ENCODE measurements at regions not wholly inside any gene's neighbourhood (a gene's known extent, or its start where the extent isn't known, plus 50 kb on each side); places are given as distances from the start of the nearest gene placed in this dataset.

- FAIRE-seq, result peak; percentile 89
Measured at GRCh38 chr11:130772266-130773227, 143.7 kb downstream of the SNX19 start.

DNA sequence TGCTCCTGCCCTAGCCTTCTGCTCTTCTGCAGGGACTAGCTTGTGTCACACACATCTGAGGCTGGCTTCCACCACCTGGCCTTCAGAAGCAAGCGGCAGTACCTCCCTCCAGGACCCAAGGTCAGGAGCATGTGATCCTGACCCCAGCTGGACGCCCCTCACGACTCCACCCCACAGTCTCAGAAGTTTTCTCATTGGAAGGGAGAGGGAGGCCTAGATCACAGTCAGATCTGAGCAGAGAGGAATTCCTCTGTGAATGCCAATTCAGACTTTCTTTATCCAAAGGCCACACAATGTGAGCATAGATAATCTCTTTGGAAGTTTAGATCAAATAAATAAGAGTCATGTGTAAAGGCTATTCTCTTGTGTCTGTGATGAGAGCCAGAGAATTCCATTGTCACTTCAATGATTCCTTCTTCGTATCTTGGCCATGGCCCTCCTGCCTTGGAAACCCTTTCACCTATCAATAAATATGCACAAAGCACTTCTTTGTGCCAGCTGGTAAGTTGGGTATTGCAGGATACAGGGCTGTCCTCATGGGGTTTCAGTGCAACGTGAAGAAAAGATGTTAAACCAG, 142.9 kb downstream of the SNX19 start:
- Histone ChIP-seq H3K9me1 (ENCODE audit: control insufficient read depth, extremely low read depth, insufficient read depth, low read length) (no peaks in the 10 kb centered on the region), H3K27me3 (ENCODE audit: control insufficient read depth, extremely low read depth, insufficient read depth, low read length) (no peaks in the 10 kb centered on the region), H3K4me2 (ENCODE audit: control insufficient read depth, extremely low read depth, insufficient read depth, low read depth, low read length) (no peak overlapping the region), H3K36me3 (ENCODE audit: control insufficient read depth in 2 of 2, extremely low read depth in 1 of 2, insufficient read depth in 2 of 2, low read length in 2 of 2) (no peaks in the 10 kb centered on the region), H4K20me1 (ENCODE audit: control insufficient read depth, extremely low read depth, insufficient read depth, low read length) (no peaks in the 10 kb centered on the region), H3K27ac (ENCODE audit: control insufficient read depth, insufficient read depth, low read length) (no peak overlapping the region), H3K4me3 (ENCODE audit: control insufficient read depth in 2 of 3, extremely low read depth in 1 of 3, insufficient read depth in 2 of 3, low read depth in 1 of 3, low read length in 3 of 3) (no peak overlapping the region), H2AFZ (ENCODE audit: control insufficient read depth, low read length) (no peak overlapping the region), H3K4me1 (ENCODE audit: control insufficient read depth, extremely low read depth, insufficient read depth, low read length) (peaks cover 33% of the 10 kb centered on the region), H3K9ac (ENCODE audit: control insufficient read depth, extremely low read depth, insufficient read depth, low read length) (no peak overlapping the region), H3K9me3 (ENCODE audit: control insufficient read depth, low read depth, low read length) (no peaks in the 10 kb centered on the region), H3K79me2 (ENCODE audit: control insufficient read depth, insufficient read depth, low read length) (no peaks in the 10 kb centered on the region)
- TF ChIP-seq EZH2 (IDR thresholded peaks at IDR 0.05; ENCODE audit: low read length) (no peak), CTCF (optimal IDR thresholded peaks at IDR 0.05 in 1 of 3, IDR thresholded peaks at IDR 0.05 in 1 of 3, conservative IDR thresholded peaks at IDR 0.05 in 1 of 3; ENCODE audit: extremely low read depth in 1 of 3, insufficient read depth in 2 of 3, low read length in 3 of 3) (no peak)
- no peak for FAIRE-seq
- dilution Hi-C loops (cut with MboI; ENCODE audit: extremely low pct_ligation_motif_present, low sequenced_read_pairs), result no loop called here
- no peak for DNase-seq (ENCODE audit: low read depth, low spot score)

More at GRCh38 chr11:130772266-130773227, 143.7 kb downstream of the SNX19 start:
- Histone ChIP-seq H3K4me1 (ENCODE audit: control insufficient read depth, extremely low read depth, insufficient read depth, low read length) (peaks cover 33% of the 10 kb centered on the region), H2AFZ (ENCODE audit: control insufficient read depth, low read length) (no peak overlapping the region), H3K4me2 (ENCODE audit: control insufficient read depth, extremely low read depth, insufficient read depth, low read depth, low read length) (peak overlapping the region; percentile 50), H3K9me3 (ENCODE audit: control insufficient read depth, low read depth, low read length) (no peaks in the 10 kb centered on the region), H3K9ac (ENCODE audit: control insufficient read depth, extremely low read depth, insufficient read depth, low read length) (no peak overlapping the region), H3K27ac (ENCODE audit: control insufficient read depth, insufficient read depth, low read length) (peak overlapping the region; percentile 30), H3K27me3 (ENCODE audit: control insufficient read depth, extremely low read depth, insufficient read depth, low read length) (no peaks in the 10 kb centered on the region), H3K79me2 (ENCODE audit: control insufficient read depth, insufficient read depth, low read length) (no peaks in the 10 kb centered on the region), H3K36me3 (ENCODE audit: control insufficient read depth in 2 of 2, extremely low read depth in 1 of 2, insufficient read depth in 2 of 2, low read length in 2 of 2) (no peaks in the 10 kb centered on the region), H3K9me1 (ENCODE audit: control insufficient read depth, extremely low read depth, insufficient read depth, low read length) (no peaks in the 10 kb centered on the region), H4K20me1 (ENCODE audit: control insufficient read depth, extremely low read depth, insufficient read depth, low read length) (no peaks in the 10 kb centered on the region), H3K4me3 (ENCODE audit: control insufficient read depth in 2 of 3, extremely low read depth in 1 of 3, insufficient read depth in 2 of 3, low read depth in 1 of 3, low read length in 3 of 3) (no peak overlapping the region)
- TF ChIP-seq CTCF (optimal IDR thresholded peaks at IDR 0.05 in 1 of 3, IDR thresholded peaks at IDR 0.05 in 1 of 3, conservative IDR thresholded peaks at IDR 0.05 in 1 of 3; ENCODE audit: extremely low read depth in 1 of 3, insufficient read depth in 2 of 3, low read length in 3 of 3) (no peak), EZH2 (IDR thresholded peaks at IDR 0.05; ENCODE audit: low read length) (no peak)
- dilution Hi-C loops (cut with MboI; ENCODE audit: extremely low pct_ligation_motif_present, low sequenced_read_pairs), result no loop called here
- DNase-seq (ENCODE audit: low read depth, low spot score), result peak; percentile 76
